ENCODE measurements at regions not wholly inside any gene's neighbourhood (a gene's known extent, or its start where the extent isn't known, plus 50 kb on each side); places are given as distances from the start of the nearest gene placed in this dataset.
A peak's percentile ranks its signal among the peaks of the same experiment; 100 is the strongest.
"Not testable (repeated sequence)": the region's sequence is repeated elsewhere in the genome, so short reads cannot be mapped to it uniquely, and the experiment has no call there.

GRCh38 chr11:23789938-23790371 lies 706.9 kb upstream of the LUZP2 start:
- no peak overlapping the region for H3K4me3 ChIP-seq (replicated peaks in 1 of 2; ENCODE audit: low read depth in 2 of 2, low read length in 2 of 2)
- DNase-seq (ENCODE audit: low read depth in 2 of 2), result peak; percentile 34 to 39
- TF ChIP-seq, protein P1, sequence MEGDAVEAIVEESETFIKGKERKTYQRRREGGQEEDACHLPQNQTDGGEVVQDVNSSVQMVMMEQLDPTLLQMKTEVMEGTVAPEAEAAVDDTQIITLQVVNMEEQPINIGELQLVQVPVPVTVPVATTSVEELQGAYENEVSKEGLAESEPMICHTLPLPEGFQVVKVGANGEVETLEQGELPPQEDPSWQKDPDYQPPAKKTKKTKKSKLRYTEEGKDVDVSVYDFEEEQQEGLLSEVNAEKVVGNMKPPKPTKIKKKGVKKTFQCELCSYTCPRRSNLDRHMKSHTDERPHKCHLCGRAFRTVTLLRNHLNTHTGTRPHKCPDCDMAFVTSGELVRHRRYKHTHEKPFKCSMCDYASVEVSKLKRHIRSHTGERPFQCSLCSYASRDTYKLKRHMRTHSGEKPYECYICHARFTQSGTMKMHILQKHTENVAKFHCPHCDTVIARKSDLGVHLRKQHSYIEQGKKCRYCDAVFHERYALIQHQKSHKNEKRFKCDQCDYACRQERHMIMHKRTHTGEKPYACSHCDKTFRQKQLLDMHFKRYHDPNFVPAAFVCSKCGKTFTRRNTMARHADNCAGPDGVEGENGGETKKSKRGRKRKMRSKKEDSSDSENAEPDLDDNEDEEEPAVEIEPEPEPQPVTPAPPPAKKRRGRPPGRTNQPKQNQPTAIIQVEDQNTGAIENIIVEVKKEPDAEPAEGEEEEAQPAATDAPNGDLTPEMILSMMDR (IDR thresholded peaks at IDR 0.05; ENCODE audit: low read depth, low read length), result no peak

- H3K4me3 ChIP-seq (replicated peaks in 1 of 2; ENCODE audit: low read depth in 2 of 2, low read length in 2 of 2), result no peak overlapping the region
Measured at GRCh38 chr11:23797624-23798419, 699.0 kb upstream of the LUZP2 start.

DNA sequence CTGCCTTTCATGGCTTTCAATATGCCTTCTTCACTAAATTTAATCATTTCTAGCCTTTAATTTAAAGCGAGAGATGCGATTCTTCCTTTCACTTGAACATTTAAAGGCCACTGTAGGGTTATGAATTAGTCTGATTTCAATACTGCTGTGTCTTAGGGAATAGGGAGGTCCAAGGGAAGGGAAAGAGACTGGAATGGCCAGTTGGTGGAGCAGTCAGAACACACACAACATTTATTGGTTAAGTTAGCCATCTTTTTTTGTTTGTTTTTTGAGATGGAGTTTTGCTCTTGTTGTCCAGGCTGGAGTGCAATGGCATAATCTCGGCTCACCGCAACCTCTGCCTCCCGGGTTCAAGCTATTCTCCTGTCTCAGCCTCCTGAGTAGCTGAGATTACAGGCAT lies 662.5 kb upstream of the LUZP2 start:
- DNase-seq (ENCODE audit: low read depth in 2 of 2), result peak; percentile 15 to 52
- not testable (repeated sequence) for H3K4me3 ChIP-seq (replicated peaks in 1 of 2; ENCODE audit: low read depth in 2 of 2, low read length in 2 of 2)
- TF ChIP-seq, protein P1 (IDR thresholded peaks at IDR 0.05; ENCODE audit: low read depth, low read length), result peak; percentile 25

More at GRCh38 chr11:23797624-23798419, 699.0 kb upstream of the LUZP2 start:
- TF ChIP-seq, protein P1 (IDR thresholded peaks at IDR 0.05; ENCODE audit: low read depth, low read length), result no peak
- no peak for DNase-seq (ENCODE audit: low read depth in 2 of 2)

DNA sequence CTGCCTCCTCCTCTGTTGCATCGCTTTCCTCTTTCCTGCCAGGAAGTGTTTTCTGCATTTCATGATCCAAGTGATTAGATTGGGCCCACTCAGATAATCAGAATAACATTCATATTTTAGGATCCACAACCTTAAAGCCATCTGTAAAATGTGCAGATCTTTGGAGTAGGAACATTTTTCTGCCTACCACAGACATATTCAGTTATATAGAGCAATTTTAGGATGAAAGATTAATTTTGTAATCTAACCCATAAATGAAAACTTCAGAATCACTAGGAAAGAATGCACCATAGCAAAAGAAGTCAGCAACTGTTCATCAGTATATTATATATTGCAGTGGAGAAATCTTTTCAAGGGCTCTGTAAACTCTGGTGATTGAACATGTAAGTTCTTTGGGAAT lies 659.9 kb upstream of the LUZP2 start:
- no peak overlapping the region for H3K4me3 ChIP-seq (replicated peaks in 1 of 2; ENCODE audit: low read depth in 2 of 2, low read length in 2 of 2)
- TF ChIP-seq, protein P1 (IDR thresholded peaks at IDR 0.05; ENCODE audit: low read depth, low read length), result no peak
- peak in 1 of 2 donors; percentile 3 for DNase-seq (ENCODE audit: low read depth in 2 of 2)

DNA sequence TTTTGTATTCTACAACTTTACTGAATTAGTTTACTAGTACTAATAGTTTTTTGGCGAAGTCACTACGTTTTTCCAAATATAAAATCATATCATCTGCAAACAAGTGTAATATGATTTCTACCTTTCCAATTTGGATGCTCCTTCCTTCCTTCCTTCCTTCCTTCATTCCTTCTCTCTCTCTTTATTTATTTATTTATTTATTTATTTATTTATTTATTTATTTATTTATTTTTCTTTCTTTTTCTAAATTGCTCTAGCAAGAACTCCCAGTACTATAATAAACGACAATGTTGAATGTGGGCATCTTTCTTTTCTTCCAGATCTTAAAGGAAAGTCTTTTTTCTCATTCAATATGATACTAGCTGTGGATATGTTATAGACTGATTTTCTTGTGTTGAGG lies 656.0 kb upstream of the LUZP2 start:
- TF ChIP-seq, protein P1 (IDR thresholded peaks at IDR 0.05; ENCODE audit: low read depth, low read length), result no peak
- no peak overlapping the region for H3K4me3 ChIP-seq (replicated peaks in 1 of 2; ENCODE audit: low read depth in 2 of 2, low read length in 2 of 2)
- no peak for DNase-seq (ENCODE audit: low read depth in 2 of 2)

DNA sequence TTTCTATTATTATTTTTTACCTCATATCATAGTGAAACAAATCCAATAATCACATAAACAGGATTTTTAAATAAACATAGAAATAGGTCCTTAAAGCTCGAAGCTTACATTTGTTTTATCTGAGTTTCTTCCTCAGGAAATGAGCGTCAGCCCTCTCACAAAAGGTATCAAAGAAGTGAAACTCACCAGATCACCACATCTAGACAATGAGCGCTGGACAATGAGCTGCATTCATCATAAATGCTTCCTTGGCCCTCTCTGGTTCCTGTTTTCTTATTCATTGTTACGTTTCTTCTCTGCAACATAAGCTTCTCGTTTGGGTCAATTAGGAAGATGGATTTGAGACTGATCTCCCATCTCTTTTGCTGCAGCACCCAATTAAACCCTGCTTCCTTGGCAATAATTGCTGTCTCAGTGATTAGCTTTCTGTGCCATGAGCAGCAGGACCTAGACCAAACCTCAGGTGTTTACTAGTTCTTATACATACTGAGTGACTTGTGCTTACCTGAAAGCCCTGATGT lies 649.9 kb upstream of the LUZP2 start:
- TF ChIP-seq, protein P1 (IDR thresholded peaks at IDR 0.05; ENCODE audit: low read depth, low read length), result no peak
- no peak overlapping the region for H3K4me3 ChIP-seq (replicated peaks in 1 of 2; ENCODE audit: low read depth in 2 of 2, low read length in 2 of 2)
- DNase-seq (ENCODE audit: low read depth in 2 of 2), result peak; percentile 11 to 12

Measured in cardiac fibroblast (primary cell).